ENCODE measurements at regions not wholly inside any gene's neighbourhood (a gene's known extent, or its start where the extent isn't known, plus 50 kb on each side); places are given as distances from the start of the nearest gene placed in this dataset.
"Not testable (repeated sequence)": the region's sequence is repeated elsewhere in the genome, so short reads cannot be mapped to it uniquely, and the experiment has no call there.

DNA sequence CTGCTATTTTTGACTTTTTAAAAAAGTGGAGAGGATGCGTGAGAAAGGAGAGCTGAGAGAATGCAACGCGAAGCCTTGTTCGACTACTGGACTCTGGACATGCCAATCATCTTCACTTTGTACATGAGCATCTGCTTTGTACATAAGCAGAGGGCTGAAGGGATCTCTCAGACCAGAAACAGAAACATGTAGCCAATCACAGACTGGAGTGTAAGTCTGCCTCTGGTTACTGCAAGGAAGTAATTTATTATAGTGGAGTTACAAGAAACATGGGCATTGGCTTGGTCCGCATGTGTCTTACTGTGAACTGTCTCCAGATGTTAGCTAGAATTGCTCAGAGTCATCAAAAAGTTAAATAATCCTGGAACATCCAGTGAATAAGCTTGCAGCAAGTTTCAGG is 190.0 kb upstream of the GRAMD2B start:
- no peak for DNase-seq

DNA sequence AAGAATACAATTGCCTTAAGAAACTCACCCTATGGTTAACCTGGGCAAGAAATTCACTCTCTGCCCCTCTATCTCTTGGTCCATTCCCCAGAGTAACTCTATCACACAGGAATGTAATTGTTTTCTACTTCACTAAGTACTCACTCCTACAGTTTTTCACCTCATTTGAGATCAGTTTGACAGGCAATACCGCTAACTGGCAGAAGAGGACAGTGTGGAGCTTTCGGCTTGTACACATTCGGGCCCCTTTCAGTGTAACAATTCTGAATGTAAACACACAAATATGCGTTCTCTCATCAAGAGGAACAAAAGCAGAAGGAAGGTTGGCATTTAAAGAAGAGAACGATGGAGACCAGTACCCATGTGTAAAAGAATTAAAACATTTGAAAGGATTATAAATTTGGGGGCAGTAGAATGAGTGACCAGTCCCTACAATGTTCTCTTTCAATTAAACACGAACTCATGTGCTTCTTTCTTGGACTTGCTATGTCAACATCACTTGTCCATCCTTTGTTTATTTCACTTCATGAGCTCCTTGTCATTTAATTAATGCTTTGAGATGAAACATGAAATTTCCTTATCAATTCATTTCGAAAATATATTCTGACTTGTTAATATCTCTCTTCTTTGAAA is 188.5 kb upstream of the GRAMD2B start:
- no peak for DNase-seq

DNA sequence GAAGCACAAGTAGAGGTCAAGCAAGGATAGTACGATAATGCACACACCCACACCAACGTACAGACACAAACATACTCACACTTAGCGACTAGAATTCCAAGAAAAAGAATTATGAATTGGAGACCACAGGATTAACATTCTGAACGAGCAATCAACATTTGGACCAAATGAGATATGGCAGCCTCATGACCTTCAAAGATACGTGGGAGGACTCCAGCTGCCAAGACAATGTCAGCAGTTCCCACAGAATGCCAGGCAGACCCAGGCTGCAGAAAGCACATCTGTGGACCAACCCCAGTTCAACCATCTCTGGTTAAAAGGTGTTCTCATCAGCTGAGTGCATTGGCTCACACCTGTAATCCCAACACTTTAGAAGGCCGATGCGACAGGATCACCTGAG is 187.6 kb upstream of the GRAMD2B start:
- no peak for DNase-seq

DNA sequence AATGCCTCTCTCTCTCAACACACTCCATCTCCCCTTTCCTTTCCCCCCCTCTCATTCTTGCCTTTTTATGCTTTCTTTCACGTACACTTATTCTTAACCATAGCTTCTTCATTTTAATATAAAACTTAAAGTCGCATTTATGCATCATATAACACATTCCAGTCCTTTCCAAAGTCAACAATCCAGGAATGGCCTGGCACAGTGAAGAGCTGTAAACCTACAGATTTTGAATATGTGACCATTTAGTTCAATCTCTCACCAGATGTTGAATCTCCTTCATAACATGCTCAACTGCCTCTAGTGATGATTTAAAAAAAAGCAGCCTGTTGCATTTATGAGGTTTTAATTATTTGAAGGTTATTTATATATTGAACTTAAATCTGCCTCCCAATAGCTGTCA is 186.2 kb upstream of the GRAMD2B start:
- DNase-seq = no peak

DNA sequence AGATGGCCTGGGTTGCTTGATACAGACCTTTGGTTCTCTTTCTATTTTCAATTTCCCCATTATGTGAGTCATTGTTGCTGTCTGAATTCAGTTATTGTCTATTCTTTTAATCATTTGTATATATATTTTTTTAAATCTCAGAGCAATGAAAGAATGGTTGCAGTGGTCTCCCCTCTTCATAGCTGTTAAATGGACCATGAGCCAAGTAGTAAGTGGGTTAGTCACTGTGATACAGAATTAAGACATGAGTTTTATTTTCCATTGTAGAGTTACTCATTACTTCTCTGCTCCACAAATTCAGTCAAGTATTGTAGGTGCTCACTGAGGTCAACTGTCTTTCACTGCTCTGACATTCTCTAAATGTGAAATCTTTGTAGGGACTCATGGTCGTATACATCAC is 174.6 kb upstream of the GRAMD2B start:
- no peak for DNase-seq

DNA sequence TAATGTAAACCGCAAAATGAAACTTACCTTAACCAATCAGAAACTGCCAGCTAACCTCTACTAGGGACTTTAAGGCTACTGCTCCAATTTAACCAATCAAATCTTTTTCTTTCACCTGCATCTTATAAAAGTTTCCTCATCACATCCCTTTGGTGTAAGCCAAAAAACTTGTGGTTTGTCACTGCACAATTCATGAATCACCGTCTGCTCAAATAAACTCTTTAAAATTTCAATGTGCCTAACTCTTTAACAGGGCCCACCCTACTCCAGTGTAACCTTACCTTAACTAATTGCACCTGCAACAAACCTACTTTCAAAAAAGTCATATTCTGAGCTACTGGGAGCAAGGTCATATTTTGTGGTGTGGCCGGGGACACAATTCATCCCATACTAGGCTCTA is 172.2 kb upstream of the GRAMD2B start:
- no peak for DNase-seq

DNA sequence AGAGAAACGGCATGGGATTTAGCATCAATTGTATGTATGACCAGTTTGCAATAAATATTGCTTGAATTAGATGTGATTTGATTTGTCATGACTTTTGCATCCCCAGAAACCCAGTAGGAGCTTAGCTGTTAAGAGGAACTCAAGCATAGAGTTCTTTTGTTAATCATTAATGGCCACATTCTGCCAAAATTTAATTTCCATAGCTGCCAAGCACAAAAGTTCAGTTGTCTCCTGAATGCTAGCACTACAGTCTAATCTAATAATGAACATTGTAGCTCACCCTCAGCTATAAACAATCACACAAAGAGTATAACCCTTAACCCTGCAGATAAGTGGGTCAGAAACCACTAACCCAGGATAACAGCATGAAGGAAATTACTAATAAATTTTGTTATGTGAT is 169.8 kb upstream of the GRAMD2B start:
- no peak for DNase-seq

DNA sequence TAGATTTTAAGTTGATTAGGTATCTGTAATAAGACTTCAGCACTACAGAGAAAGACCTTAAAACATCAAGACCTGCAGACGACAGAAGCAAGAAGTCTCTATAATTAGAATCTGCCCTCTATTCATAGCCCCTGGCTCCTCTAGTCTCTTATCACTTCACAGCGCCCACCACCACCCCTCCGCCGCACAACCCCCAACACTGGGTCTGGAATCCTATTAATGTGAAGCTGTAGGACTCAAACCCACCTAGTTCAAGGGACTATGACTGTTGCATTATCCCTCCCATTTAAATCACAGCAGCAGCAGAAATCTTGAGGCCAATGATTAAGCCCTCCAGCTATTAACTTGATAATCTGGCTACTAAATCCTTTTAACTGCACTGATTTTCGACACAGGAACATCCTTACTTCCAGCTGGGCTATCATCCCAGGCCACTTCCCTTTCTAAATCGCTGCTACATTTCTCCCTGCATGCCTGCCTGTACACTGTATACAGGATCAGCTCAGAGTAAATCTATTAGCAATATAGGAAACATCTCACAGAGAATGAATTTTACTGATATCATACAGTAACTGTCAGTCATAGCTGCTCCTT is 159.5 kb upstream of the GRAMD2B start:
- DNase-seq = no peak

DNA sequence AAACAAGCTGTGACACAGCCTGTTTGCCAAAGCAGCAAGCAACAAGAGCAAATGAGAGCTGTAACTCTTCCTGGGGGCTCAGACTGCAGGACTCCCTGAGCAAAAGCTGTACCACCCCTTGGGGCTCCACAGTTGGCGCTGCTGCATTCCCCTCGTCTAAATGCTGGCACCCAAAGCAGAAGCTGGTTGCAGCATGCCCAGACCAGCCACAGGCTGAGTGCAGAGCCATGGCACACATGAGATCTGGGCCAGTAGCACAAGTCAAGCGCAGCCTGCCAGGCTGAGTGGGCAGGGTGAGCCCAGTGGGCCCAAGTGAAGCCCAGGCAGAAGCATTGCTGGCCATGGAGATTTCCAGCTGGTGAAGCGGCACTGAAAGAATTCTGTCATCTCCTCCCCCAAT is 157.3 kb upstream of the GRAMD2B start:
- no peak for DNase-seq

DNA sequence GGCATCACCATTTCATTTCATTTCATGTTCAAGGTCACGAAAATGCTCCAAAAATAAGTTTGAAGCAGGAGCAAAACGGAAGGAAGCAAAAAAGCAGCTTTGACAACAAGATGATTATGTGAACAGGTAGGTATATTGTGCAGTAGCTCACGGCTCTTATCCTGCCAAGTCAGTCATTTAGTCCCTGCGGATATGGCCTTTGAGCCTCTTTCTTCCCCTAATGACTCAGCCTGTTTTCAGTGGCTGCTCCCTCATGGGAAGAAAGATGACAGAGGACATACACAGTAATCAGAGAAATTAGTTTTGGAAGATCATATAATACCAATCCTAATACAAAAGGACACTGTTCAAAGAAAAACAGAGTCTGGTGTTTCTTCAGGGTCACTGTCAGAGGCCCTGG is 155.8 kb upstream of the GRAMD2B start:
- DNase-seq = no peak

DNA sequence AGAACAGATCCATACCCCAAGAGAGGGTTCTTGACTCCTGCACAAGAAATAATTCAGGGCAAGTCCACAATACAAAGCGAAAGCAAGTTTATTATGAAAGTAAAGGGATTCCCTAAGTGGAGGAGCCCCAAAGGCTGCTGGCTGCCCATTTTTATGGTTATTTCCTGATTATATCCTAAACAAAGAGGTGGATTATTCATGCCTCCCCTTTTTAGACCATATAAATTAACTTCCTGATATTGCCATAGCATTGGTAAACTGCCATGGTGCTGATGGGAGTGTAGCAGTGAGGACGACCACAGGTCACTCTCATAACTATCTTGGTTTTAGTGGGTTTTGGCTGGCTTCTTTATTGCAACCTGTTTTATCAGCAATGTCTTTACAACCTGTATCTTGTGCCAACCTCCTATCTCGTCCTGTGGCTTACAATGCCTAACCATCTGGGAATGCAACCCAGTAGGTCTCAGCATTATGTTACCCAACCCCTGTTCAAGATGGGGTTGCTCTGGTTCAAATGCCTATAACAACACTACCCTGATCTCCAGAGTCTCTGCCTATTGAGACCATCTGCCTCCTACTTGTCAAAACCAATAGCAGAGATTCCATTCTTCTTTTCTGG is 154.4 kb upstream of the GRAMD2B start:
- DNase-seq = no peak

DNA sequence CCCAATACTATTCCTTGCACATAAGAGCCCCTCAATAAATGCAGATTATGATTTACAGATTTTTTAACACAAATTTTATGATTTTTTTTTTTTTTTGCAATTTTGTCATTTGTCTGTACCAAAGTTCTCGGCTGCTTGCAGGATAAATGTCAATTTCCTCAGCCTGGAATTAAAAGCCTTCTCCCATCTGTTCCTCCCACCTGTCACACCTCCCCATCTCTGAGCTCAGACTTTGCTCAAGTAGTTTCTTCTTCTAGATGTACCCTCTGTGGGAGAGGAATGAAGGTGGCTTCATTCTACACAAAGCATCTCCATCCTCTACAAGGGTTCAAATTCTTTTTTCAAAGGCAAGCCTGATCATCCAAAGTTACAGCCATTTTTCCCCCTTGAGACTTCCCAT is 153.7 kb upstream of the GRAMD2B start:
- DNase-seq = no peak

DNA sequence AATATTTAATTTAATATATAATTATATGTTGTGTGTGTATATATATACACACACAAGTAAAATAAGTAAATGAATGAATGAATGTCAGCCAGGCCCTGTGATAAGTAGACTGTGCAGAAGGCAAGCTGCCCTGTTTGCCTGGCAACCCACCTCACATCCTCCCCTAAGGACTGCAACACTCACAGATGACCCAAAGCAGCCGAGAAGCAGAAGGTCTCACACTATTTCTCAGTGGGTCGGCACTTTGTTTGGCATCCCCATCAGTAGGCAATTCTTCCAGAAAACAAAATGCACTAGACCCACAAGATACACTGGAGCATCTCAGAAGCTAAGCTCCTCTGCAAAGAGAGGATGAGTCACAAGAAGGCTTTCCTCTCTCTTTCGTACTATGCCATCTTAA is 152.1 kb upstream of the GRAMD2B start:
- no peak for DNase-seq

DNA sequence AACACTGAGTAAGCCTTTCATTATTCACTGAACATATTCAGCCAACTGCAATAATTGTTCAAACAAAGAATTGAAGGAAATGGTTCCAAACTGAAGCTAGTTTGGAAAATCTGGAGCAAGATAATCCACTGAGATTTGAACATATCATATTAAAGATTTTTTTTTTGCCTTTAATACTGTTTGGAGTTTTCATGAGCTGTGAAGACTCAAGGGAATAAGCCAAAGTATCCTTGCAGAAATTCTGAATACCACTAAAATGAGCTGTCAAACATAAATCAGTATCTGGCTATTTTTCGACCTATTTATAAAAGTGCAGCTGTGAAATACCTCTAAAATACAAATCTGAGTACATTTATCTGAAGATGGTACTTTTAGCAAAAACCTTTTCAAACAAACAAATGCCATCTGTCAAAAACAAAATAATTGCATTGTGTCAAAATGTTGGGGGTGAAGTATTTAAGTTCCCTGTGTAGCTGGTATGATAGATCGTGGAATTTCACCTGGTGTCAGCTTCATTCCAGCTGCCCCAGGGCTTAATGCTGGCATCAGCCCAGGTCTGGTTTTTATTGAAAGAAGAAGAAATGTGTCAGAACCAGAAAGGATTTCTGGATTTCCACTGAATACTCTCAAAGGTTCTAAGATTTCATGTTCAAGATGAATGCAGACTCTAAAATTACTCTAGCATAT is 149.0 kb upstream of the GRAMD2B start:
- DNase-seq = no peak

DNA sequence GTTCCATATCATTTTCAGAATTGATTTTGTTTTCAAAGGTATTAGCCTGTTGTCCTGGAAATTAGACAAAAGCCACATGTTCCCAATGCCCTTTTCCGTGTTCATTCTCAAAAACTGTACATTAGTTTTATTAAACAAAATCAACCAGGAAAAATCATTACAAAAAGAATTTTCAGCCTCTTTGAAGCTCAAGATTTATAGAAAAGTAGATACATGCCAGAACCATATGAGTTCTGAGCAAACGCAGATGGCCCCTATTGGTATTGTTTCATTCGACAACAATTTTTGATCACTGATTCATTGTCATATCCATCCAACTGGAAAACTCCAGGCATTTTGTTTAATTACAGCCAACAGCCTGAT is 148.5 kb upstream of the GRAMD2B start:
- DNase-seq = no peak

DNA sequence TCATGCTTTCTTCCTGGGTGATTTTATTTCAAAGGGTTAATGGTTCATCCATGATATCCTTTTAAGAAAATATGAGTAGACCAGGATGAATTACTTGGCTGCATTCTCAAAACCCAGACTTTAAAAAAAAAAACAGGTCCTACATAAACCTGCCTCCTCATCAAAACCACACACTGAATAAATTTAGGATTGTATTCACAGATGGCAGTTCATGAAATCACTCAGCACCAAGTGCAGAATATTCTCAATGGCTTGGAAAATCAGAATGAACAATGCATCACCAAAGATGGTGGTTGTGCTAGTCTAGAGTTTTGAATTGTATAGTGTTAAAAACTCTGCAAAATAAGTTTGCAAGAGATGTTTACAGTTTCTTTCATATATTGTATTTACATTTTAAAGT is 145.4 kb upstream of the GRAMD2B start:
- no peak for DNase-seq

DNA sequence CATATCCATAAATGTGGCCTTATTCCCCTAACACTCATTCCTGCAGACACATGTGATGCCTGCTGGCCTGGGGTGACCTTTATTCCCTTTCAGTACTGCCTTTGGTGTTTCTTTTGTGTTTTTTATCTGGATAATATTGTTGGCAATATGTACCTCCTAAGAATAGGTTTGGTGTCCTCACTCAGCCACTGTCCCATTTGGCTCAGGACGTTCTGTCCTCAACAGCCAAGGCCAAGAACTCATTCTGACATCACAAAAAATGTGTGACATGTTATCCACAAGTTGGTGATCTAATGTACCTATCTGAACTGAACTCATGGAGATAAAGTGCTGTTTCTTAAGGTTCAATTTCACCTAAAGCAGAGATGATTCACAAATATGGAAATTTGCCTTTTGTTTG is 142.9 kb upstream of the GRAMD2B start:
- no peak for DNase-seq

DNA sequence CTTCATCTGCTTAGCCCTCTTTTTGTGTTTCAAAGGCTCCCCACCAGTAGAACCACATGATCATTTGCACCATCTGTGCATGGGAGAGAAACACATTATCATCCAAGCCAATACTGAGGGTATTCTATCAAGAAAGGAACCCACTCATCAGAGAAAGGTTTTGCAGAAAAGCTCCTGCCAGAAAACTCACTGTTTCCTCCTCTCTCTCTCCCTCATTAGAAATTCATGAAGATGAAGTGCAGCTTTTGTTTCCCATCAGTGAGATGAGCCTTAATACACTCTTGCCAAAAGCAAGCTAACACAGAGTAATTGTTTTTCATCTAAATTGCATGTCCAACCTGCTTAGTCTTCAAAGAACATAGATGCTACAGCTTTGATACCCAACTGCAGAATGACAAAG is 142.4 kb upstream of the GRAMD2B start:
- DNase-seq = no peak

DNA sequence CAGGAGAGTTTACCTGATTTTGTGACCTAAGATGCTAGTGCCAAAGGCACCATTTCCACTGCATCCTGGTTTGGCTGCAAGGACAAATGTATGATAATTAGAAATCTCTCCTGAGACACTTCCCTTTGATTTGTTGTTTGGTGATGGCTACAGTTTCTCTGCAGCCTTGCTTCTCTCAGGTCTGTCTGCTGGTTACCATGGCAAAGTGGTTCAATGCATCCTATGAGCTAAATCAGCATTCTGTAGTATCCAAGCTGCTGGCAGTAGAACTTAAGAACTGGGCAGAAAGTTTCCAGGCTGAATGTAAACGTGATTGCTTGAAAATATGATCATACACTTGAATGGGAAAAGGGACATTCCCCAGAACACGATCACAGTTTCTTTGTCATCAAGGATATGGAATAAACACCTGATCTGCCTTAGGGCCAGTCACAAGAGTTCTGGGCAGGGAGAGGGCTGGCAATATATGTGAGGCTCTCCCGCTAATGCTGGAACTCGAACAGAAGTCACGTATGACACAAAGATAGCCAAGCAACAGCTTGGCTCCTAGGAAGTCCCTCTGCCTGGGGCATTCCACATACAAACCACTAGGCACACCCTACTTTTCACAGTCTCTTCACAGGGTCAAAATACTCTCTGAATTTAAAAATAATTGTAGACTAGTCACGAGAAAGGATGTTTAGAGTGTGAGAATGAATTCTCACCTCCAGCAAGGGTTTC is 138.1 kb upstream of the GRAMD2B start:
- DNase-seq = no peak

DNA sequence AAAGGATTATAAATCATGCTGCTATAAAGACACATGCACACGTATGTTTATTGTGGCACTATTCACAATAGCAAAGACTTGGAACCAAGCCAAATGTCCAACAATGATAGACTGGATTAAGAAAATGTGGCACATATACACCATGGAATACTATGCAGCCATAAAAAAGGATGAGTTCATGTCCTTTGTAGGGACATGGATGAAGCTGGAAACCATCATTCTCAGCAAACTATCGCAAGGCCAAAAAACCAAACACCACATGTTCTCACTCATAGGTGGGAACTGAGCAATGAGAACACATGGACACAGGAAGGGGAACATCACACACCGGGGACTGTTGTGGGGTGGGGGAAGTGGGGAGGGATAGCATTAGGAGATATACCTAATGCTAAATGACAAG is 127.1 kb upstream of the GRAMD2B start:
- not testable (repeated sequence) for DNase-seq

DNA sequence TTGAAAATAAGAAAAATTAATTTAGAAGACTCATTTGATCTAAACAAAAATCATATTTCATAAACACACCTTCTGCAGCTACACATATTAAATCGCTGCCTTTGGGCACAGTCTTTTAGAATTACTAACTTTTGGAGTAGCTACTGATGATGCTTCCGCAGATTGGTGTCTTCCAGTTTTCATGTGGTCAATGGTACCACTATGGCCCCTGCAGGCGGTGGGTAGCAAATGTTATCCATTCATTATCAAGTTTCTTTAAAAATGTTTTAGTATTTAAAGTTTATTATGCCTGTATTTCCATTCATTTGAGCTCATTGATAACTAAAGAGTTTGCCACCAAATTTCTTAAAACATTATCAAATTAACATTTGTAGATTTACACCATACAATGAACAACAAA is 122.9 kb upstream of the GRAMD2B start:
- no peak for DNase-seq

DNA sequence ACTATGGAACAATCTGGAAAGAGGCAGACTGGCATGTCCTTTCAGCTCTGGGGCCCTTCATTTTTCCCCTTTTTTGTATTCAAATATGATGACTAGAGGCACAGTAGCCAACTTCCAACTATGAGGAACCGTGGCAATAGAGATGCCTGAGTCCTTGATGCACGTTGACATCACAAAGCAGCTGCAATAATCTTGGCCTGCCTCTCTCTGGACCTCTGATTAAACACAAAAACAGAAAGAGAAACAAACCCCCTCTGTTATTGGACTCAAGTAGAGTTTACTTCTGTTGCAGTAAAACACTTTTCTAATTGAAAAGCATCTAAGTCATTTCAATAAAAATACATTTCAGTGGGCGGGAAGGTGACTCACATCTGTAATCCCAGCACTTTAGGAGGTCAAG is 122.2 kb upstream of the GRAMD2B start:
- DNase-seq = no peak

DNA sequence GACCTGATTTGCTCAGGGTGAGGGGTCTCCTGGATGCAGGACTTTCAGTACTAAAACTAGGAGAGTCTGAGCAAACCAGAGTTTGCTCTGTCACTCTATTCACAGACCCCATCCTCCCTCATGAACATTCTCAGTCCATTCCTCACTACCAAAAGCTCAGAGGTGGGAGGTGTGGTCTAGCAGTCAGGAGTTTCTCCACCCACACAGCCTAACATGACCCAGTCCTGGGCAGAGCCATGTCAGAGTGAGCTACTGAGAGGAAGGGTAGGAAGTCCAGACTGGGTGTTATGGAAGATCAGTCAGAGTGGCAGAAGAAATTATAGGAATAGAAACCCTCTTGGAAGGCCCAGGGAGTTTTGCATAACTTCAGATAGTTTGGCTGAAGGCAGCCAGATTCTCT is 113.3 kb upstream of the GRAMD2B start:
- DNase-seq = no peak

DNA sequence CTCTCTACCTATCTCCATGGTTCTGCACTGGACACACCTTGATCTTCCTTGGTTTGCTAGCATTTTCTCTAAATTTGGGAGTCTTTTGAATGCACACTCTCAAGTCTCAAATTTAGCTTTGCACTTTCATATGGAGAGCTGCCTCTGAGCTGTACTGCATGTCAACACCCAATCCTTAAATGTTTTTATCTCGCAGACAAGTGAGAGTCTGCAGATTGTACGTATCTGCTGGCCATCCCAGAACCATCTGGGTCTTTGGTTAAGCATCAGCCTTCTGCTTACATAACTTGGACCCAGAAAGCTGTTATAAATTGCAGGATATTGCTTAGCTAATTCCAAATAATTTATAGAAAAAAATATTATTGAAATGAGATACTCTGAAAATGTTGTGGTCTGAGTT is 111.4 kb upstream of the GRAMD2B start:
- DNase-seq = no peak

All from CD4-positive, alpha-beta T cell treated with Interleukin-17A for 4 hours (primary cell).